ENCODE measurements at regions not wholly inside any gene's neighbourhood (a gene's known extent, or its start where the extent isn't known, plus 50 kb on each side); places are given as distances from the start of the nearest gene placed in this dataset.

GRCh38 chr22:48366056-48366455, 1461.6 kb downstream of the BRD1 start:
- no peaks in the 10 kb centered on the region for H3K36me3 ChIP-seq (ENCODE audit: low read depth)
- no peak for TF ChIP-seq CTCF (IDR thresholded peaks at IDR 0.05; ENCODE audit: poor library complexity, severe bottlenecking)
- H3K27me3 ChIP-seq (ENCODE audit: insufficient read depth, poor library complexity, severe bottlenecking) = no peaks in the 10 kb centered on the region
- DNase-seq (ENCODE audit: low spot score) (no peak), ATAC-seq (ENCODE audit: low read depth) (no peak)
- no peak overlapping the region for H3K27ac ChIP-seq (ENCODE audit: poor library complexity, severe bottlenecking)
- no peaks in the 10 kb centered on the region for H3K4me1 ChIP-seq (ENCODE audit: insufficient read depth, poor library complexity, severe bottlenecking)
- no peak overlapping the region for H3K4me3 ChIP-seq (ENCODE audit: severe bottlenecking)
- H3K9me3 ChIP-seq (ENCODE audit: severe bottlenecking) = peaks cover 4% of the 10 kb centered on the region

DNA sequence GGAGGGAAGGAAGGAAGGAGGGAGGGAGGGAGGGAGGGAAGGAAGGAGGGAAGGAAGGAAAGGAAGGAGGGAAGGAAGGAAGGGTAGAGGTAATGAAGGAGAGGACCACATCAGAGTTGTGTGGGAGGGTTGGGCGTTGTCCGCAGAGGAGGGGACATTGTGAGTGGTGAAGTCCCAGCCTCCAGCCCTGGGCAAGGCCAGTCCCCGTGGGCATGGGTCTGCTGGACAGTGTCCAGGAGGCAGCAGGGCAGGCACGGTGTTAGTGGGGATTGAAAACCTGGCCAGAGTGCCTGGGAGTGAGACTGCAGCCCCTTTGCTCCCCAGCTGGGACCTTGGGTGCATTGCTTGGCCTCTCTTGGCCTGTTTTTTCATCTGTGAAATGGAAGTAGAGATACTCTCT, 1462.3 kb downstream of the BRD1 start:
- ATAC-seq (ENCODE audit: low read depth) (no peak), DNase-seq (ENCODE audit: low spot score) (no peak)
- Histone ChIP-seq H3K4me1 (ENCODE audit: insufficient read depth, poor library complexity, severe bottlenecking) (no peaks in the 10 kb centered on the region), H3K9me3 (ENCODE audit: severe bottlenecking) (peaks cover 4% of the 10 kb centered on the region), H3K36me3 (ENCODE audit: low read depth) (no peaks in the 10 kb centered on the region), H3K4me3 (ENCODE audit: severe bottlenecking) (no peak overlapping the region), H3K27ac (ENCODE audit: poor library complexity, severe bottlenecking) (no peak overlapping the region), H3K27me3 (ENCODE audit: insufficient read depth, poor library complexity, severe bottlenecking) (no peaks in the 10 kb centered on the region)
- TF ChIP-seq CTCF (IDR thresholded peaks at IDR 0.05; ENCODE audit: poor library complexity, severe bottlenecking) = no peak

GRCh38 chr22:48362721-48363404, 1464.8 kb downstream of the BRD1 start:
- H3K4me1 ChIP-seq (ENCODE audit: insufficient read depth, poor library complexity, severe bottlenecking) = no peaks in the 10 kb centered on the region
- TF ChIP-seq CTCF (IDR thresholded peaks at IDR 0.05; ENCODE audit: poor library complexity, severe bottlenecking) = no peak
- H3K27me3 ChIP-seq (ENCODE audit: insufficient read depth, poor library complexity, severe bottlenecking) = no peaks in the 10 kb centered on the region
- ATAC-seq (ENCODE audit: low read depth) (no peak), DNase-seq (ENCODE audit: low spot score) (no peak)
- no peaks in the 10 kb centered on the region for H3K9me3 ChIP-seq (ENCODE audit: severe bottlenecking)
- no peak overlapping the region for H3K27ac ChIP-seq (ENCODE audit: poor library complexity, severe bottlenecking)
- no peak overlapping the region for H3K4me3 ChIP-seq (ENCODE audit: severe bottlenecking)
- H3K36me3 ChIP-seq (ENCODE audit: low read depth) = no peaks in the 10 kb centered on the region

- TF ChIP-seq CTCF (IDR thresholded peaks at IDR 0.05; ENCODE audit: poor library complexity, severe bottlenecking) = no peak
- DNase-seq (ENCODE audit: low spot score) (no peak), ATAC-seq (ENCODE audit: low read depth) (no peak)
- Histone ChIP-seq H3K9me3 (ENCODE audit: severe bottlenecking) (peaks cover 1% of the 10 kb centered on the region), H3K27me3 (ENCODE audit: insufficient read depth, poor library complexity, severe bottlenecking) (no peaks in the 10 kb centered on the region), H3K27ac (ENCODE audit: poor library complexity, severe bottlenecking) (no peak overlapping the region), H3K4me1 (ENCODE audit: insufficient read depth, poor library complexity, severe bottlenecking) (no peaks in the 10 kb centered on the region), H3K4me3 (ENCODE audit: severe bottlenecking) (no peak overlapping the region), H3K36me3 (ENCODE audit: low read depth) (no peaks in the 10 kb centered on the region)
Observed at GRCh38 chr22:48361099-48361639, 1466.5 kb downstream of the BRD1 start.

- Histone ChIP-seq H3K4me1 (ENCODE audit: insufficient read depth, poor library complexity, severe bottlenecking) (no peaks in the 10 kb centered on the region), H3K36me3 (ENCODE audit: low read depth) (no peaks in the 10 kb centered on the region), H3K27ac (ENCODE audit: poor library complexity, severe bottlenecking) (no peak overlapping the region), H3K27me3 (ENCODE audit: insufficient read depth, poor library complexity, severe bottlenecking) (no peaks in the 10 kb centered on the region), H3K4me3 (ENCODE audit: severe bottlenecking) (no peak overlapping the region), H3K9me3 (ENCODE audit: severe bottlenecking) (peaks cover 1% of the 10 kb centered on the region)
- DNase-seq (ENCODE audit: low spot score) (no peak), ATAC-seq (ENCODE audit: low read depth) (no peak)
- TF ChIP-seq CTCF (IDR thresholded peaks at IDR 0.05; ENCODE audit: poor library complexity, severe bottlenecking) = no peak
Observed at GRCh38 chr22:48359613-48359965, 1468.1 kb downstream of the BRD1 start.
